ENCODE measurements at regions not wholly inside any gene's neighbourhood (a gene's known extent, or its start where the extent isn't known, plus 50 kb on each side); places are given as distances from the start of the nearest gene placed in this dataset.

DNA sequence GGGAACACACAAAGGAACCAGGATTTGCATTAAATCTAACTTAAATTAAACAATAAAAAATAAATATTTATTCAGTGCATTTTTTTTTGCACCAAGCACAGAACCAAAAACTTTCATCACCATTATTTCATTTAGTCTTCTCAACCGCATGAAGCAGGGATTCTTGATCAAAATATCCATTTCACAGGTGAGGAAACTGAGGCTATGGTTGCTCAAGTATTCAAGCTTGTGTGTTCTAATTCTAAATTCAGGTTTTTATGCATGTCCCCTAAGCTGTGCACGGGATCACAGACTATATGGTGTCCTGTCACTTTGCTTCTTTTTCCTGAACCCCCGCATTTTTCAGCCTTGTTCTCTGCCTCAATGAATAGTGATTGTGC is 64.3 kb upstream of the BCL6 start:
- CTCF ChIA-PET, result no interaction called here
- Histone ChIP-seq H3K4me3 (ENCODE audit: low read depth, low read length) (no peak overlapping the region), H3K27ac (ENCODE audit: extremely low read depth, low read depth, low read length) (no peak overlapping the region), H3K4me1 (ENCODE audit: control insufficient read depth, insufficient read depth, low read length) (no peaks in the 10 kb centered on the region; the same call in 1 of the 2 replicates), H3K36me3 (ENCODE audit: control insufficient read depth in 2 of 2, insufficient read depth in 1 of 2, low read length in 2 of 2) (no peaks in the 10 kb centered on the region), H3K9me3 (ENCODE audit: control insufficient read depth, insufficient read depth, low read depth, low read length) (no peaks in the 10 kb centered on the region)
- TF ChIP-seq ZNF670 (tag by site-specific recombination; IDR thresholded peaks at IDR 0.05; ENCODE audit: low read depth) (no peak), ZNF121 (tag by site-specific recombination; IDR thresholded peaks at IDR 0.05) (no peak), ZNF146 (tag by site-specific recombination; IDR thresholded peaks at IDR 0.05) (no peak), ZNF623 (tag by site-specific recombination; IDR thresholded peaks at IDR 0.05) (no peak), ZNF555 (tag by site-specific recombination; conservative IDR thresholded peaks at IDR 0.05) (no peak), HOXC10 (CRISPR knock-in tag; IDR thresholded peaks at IDR 0.05) (no peak), KLF10 (tag by site-specific recombination; IDR thresholded peaks at IDR 0.05) (no peak), ZNF311 (tag by site-specific recombination; IDR thresholded peaks at IDR 0.05; ENCODE audit: borderline replicate concordance) (no peak), KLF1 (tag by site-specific recombination; IDR thresholded peaks at IDR 0.05) (no peak), ZNF571 (tag by site-specific recombination; IDR thresholded peaks at IDR 0.05) (no peak), ZNF530 (tag by site-specific recombination; IDR thresholded peaks at IDR 0.05; ENCODE audit: low read depth) (no peak), ZNF24 (tag by site-specific recombination; IDR thresholded peaks at IDR 0.05) (no peak), ZNF221 (tag by site-specific recombination; IDR thresholded peaks at IDR 0.05; ENCODE audit: borderline replicate concordance) (no peak)
- TF ChIP-seq, protein P1, sequence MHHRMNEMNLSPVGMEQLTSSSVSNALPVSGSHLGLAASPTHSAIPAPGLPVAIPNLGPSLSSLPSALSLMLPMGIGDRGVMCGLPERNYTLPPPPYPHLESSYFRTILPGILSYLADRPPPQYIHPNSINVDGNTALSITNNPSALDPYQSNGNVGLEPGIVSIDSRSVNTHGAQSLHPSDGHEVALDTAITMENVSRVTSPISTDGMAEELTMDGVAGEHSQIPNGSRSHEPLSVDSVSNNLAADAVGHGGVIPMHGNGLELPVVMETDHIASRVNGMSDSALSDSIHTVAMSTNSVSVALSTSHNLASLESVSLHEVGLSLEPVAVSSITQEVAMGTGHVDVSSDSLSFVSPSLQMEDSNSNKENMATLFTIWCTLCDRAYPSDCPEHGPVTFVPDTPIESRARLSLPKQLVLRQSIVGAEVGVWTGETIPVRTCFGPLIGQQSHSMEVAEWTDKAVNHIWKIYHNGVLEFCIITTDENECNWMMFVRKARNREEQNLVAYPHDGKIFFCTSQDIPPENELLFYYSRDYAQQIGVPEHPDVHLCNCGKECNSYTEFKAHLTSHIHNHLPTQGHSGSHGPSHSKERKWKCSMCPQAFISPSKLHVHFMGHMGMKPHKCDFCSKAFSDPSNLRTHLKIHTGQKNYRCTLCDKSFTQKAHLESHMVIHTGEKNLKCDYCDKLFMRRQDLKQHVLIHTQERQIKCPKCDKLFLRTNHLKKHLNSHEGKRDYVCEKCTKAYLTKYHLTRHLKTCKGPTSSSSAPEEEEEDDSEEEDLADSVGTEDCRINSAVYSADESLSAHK (tag by site-specific recombination; IDR thresholded peaks at IDR 0.05), result no peak
- TF ChIP-seq, protein P2, sequence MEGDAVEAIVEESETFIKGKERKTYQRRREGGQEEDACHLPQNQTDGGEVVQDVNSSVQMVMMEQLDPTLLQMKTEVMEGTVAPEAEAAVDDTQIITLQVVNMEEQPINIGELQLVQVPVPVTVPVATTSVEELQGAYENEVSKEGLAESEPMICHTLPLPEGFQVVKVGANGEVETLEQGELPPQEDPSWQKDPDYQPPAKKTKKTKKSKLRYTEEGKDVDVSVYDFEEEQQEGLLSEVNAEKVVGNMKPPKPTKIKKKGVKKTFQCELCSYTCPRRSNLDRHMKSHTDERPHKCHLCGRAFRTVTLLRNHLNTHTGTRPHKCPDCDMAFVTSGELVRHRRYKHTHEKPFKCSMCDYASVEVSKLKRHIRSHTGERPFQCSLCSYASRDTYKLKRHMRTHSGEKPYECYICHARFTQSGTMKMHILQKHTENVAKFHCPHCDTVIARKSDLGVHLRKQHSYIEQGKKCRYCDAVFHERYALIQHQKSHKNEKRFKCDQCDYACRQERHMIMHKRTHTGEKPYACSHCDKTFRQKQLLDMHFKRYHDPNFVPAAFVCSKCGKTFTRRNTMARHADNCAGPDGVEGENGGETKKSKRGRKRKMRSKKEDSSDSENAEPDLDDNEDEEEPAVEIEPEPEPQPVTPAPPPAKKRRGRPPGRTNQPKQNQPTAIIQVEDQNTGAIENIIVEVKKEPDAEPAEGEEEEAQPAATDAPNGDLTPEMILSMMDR (tag by site-specific recombination; IDR thresholded peaks at IDR 0.05), result no peak
- TF ChIP-seq, protein P3, sequence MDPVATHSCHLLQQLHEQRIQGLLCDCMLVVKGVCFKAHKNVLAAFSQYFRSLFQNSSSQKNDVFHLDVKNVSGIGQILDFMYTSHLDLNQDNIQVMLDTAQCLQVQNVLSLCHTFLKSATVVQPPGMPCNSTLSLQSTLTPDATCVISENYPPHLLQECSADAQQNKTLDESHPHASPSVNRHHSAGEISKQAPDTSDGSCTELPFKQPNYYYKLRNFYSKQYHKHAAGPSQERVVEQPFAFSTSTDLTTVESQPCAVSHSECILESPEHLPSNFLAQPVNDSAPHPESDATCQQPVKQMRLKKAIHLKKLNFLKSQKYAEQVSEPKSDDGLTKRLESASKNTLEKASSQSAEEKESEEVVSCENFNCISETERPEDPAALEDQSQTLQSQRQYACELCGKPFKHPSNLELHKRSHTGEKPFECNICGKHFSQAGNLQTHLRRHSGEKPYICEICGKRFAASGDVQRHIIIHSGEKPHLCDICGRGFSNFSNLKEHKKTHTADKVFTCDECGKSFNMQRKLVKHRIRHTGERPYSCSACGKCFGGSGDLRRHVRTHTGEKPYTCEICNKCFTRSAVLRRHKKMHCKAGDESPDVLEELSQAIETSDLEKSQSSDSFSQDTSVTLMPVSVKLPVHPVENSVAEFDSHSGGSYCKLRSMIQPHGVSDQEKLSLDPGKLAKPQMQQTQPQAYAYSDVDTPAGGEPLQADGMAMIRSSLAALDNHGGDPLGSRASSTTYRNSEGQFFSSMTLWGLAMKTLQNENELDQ (tag by site-specific recombination; IDR thresholded peaks at IDR 0.05; ENCODE audit: low read depth), result no peak
- POLR2A ChIA-PET, result no interaction called here

DNA sequence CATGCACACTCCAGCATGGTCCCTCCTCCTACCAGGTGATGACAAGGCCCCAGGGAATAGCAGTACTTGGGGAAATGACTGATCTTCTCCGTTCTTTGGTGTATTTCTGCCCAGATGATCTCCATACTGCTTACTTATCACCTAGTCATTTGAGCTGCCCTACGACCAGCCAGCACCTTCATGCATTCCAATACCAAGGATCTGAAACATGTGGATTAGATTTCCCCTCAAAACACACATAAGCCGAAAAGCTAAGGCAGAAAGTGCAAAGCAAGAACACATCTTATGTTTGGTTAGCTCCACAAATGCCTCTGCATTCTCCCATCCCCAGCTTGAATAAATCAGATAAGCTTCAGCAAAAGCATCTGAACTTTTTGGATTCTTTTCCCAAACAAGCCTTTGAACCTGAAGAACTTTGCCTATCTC is 64.8 kb upstream of the BCL6 start:
- Histone ChIP-seq H3K27ac (ENCODE audit: extremely low read depth, low read depth, low read length) (no peak overlapping the region), H3K36me3 (ENCODE audit: control insufficient read depth in 2 of 2, insufficient read depth in 1 of 2, low read length in 2 of 2) (no peaks in the 10 kb centered on the region), H3K9me3 (ENCODE audit: control insufficient read depth, insufficient read depth, low read depth, low read length) (no peaks in the 10 kb centered on the region), H3K4me3 (ENCODE audit: low read depth, low read length) (no peak overlapping the region), H3K4me1 (ENCODE audit: control insufficient read depth, insufficient read depth, low read length) (no peaks in the 10 kb centered on the region; the same call in 1 of the 2 replicates)
- no peak for TF ChIP-seq ZBTB21 (tag by site-specific recombination; IDR thresholded peaks at IDR 0.05)
- POLR2A ChIA-PET, result no interaction called here
- CTCF ChIA-PET, result no interaction called here

All from HEK293 (cell line).